Left kidney (tissue), 1 donor: ENCODE measurements at regions not wholly inside any gene's neighbourhood (a gene's known extent, or its start where the extent isn't known, plus 50 kb on each side); places are given as distances from the start of the nearest gene placed in this dataset.
"Not testable (repeated sequence)": the region's sequence is repeated elsewhere in the genome, so short reads cannot be mapped to it uniquely, and the experiment has no call there.

Experiments used
- DNase-seq: peaks from one replicate; pipeline ENCODE4 v3.0.0-alpha.2; 2013

GRCh38 chr2:241958818-241959545 lies 89.5 kb downstream of the RTP5 start:
- DNase-seq: no peak

GRCh38 chr2:241959751-241960269 lies 90.3 kb downstream of the RTP5 start:
- DNase-seq: no peak

DNA sequence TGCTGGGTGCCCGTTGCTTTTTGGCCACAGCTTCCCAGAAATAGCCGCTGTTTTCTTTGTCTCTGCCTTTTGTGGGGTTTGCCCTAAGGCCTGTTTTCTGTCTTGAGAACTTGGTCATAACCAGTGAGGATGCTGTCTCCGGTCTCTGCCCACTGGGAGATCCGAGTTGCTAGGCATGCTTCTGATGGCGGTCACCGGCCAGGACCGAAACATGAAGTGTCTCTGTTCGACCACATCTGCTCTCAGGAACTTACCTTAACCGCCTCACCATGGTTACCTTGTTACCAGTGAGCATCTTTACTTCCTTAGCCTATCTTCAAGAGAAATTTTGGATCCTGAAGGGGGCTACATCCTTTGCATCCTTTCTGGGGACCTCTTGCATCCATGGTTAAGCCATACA lies 91.9 kb downstream of the RTP5 start:
- DNase-seq: no peak

- DNase-seq: no peak
Observed at GRCh38 chr2:241964133-241964532, 94.6 kb downstream of the RTP5 start.

- peak; percentile 46 for DNase-seq
Observed at GRCh38 chr2:241965931-241966412, 96.4 kb downstream of the RTP5 start.

DNA sequence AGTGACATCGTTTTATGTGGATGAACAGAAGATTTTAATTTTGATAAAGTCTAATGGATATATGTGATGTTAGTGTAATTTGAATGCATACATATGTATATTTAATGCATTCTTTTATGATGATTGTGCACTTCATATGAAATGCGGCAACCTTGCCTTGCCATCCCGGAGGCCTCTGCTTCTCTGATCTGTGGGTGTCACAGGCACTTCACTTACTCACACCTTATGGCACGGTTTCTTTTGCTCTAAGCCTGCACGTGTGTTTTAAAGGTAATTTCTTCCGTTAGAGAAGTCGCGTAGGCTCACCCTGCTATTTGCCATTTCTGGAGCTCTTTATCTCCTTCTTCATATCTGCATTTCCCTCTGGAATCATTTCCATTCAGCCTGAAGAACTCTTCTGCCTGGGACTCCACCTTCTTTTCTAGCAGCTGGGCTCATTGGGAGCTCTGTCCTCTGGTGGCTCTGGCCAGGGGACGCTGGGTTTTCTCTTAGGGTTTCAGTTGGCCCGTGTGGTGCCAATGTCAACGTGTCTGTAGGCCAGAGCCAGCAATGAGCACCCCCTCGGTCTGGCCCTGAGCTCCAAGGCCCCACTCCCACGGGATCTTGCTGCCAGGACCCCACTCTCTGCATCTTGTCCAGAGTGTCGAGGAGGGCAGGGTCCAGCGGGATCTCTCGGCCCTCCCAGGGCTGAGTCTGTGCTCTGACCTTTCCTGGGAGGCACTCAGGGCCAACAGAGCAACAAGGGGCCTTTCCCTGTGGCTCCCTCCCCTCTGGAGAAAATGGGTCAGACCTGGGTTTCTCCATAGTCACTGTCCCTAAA lies 97.3 kb downstream of the RTP5 start:
- no peak for DNase-seq

GRCh38 chr2:241967467-241968144 lies 98.1 kb downstream of the RTP5 start:
- no peak for DNase-seq

DNA sequence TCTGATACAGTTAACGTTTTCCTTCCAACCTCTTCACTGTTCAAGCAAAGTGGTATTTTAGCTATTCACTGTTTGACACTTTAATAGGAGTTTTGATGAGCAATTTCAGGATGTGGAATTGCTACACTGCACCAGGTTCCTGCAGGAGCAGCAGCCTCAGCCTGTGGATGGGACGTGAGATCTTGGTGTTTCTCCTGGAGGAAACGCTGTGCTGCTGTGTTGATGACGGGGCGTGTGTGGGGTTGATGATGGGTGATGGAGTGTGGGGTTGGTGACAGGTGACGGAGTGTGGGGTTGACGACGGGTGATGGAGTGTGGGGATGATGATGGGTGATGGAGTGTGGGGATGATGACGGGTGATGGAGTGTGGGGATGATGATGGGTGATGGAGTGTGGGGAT lies 98.9 kb downstream of the RTP5 start:
- no peak for DNase-seq

- DNase-seq: not testable (repeated sequence)
Observed at GRCh38 chr2:241969182-241969581, 99.7 kb downstream of the RTP5 start.

DNA sequence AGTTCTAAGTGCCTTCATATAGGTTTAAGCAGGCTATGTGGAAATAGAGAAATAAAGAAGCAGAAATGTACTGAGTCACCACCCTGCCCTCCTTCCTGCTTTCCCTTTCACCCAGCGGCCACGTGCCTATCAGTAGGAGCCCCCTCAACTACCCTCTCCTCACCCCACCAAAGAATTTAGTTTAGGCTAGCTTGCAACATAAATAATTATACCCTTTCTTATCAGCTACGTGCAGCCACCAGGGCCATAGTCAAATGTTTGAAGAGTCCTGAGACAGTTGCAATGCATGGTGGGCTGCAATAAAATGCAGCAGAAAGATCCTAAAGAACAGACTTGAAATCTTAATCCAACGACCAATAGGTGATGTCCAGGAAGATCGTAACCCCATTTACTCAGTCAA lies 101.2 kb downstream of the RTP5 start:
- no peak for DNase-seq

DNA sequence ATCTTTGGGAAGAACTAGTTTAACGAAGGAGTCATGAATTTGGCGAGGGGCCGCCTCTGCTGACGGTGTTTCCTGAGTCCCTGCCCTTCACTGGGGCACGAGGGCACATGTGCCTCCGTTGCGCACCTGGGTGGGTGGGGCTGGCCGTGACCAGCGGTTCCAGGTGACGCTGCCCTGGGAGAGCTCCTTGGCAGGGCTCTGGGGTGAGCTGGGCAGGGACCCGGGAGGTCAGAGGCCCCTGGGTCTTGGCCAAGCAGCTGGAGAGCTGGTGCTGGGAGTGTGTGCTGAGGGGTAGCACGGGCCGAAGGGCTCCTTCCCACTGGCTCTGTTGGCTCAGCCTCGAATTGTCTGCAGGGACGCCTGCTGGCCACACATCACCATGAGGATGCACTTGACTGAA lies 104.6 kb downstream of the RTP5 start:
- DNase-seq: no peak

DNA sequence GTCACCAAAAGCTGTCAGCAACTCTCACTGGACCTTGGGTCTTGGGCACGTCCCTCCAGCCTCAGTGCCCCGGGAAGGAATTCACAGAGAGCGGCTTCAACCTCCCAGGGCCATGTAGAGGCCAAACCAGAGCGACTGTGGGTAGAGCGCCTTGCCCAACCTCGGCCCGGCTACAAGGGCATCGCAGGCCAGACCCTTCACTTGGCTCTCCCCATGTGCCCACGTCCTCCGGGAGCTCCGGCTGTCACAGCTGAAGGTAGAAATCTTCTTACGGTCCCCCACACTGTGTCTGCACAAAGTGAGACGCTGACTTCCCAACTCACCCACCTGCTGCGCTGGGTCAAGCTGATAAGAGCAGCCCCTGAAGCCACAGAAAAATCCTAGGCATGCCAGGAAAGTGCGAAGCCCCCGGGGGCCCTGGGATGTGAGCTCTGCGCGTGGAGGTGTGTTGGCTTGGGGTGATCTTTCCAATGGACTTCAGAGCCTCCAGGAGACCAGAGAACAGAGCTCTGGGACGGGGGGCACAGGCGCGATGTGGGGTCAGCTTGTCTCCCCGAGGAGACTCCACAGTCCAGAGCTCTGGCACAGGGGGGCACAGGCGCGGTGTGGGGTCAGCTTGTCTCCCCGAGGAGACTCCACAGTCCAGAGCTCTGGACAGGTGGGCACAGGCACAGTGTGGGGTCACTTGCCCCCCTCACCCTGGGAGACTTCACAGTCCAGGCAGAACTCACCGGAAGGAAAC lies 105.5 kb downstream of the RTP5 start:
- no peak for DNase-seq

- DNase-seq: no peak
Observed at GRCh38 chr2:241975593-241976284, 106.2 kb downstream of the RTP5 start.

- no peak for DNase-seq
Observed at GRCh38 chr2:241976296-241976695, 106.8 kb downstream of the RTP5 start.

DNA sequence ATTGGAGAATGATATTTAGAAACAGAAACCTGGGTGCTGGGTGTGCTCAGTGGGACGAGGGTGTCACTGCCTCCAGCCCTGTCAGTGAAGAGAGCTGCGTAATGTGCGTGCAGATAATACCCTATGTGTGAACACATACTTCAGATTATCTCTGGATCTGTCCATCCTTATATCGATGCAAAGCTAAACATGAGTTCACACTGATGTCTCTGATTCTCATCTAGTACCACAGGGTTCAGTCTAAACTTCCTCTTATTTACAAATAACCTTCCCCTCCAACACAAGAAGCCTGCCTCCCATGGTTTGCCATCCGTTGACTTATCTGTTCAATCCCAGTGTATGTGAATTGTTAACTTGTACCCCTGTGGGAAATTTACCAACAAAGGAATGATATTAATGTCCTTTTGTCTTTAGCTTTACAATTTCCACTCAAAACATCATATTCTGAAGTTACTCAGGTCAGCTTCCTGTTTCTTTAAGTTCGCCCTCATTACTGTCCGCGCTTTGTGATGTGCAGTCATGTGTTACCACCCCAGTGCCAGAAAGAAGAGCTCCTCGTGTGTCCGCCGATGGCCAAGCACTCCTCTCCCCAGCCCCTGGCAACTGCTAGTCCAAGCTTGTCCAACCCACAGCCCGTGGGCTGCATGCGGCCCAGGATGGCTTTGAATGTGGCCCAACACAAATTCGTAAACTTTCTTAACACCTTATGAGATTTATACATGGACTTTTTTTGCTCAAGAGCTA lies 108.2 kb downstream of the RTP5 start:
- no peak for DNase-seq

DNA sequence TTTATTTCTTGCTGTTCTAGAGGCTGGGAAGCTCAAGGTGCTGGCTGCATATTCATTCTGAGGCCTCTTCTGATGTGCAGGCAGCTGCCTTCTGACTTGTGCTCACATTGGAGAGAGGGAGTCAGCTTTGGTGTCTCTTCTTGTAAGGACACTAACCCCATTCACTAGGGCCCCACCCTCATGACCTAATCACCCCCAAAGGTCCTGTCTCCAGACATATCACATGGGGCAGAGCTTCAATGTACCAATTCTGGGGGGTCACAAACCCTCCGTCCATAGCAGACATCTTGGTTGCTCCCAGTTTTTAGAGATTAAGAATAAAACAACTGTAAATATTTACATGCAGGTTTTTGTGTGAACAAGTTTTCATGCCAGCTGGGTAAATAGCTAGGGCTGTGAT lies 109.1 kb downstream of the RTP5 start:
- DNase-seq: no peak

- DNase-seq: no peak
Observed at GRCh38 chr2:241980193-241980592, 110.7 kb downstream of the RTP5 start.

- DNase-seq: no peak
Observed at GRCh38 chr2:241981076-241981700, 111.7 kb downstream of the RTP5 start.

GRCh38 chr2:241982706-241983570 lies 113.4 kb downstream of the RTP5 start:
- DNase-seq: no peak
